D721Med (cell line): ENCODE measurements at regions not wholly inside any gene's neighbourhood (a gene's known extent, or its start where the extent isn't known, plus 50 kb on each side); places are given as distances from the start of the nearest gene placed in this dataset.

Experiments
- DNase-seq: peaks from one replicate; pipeline ENCODE4 v3.0.0; 2011; ENCODE audit warnings: low spot score; ENCODE audit not compliant: insufficient read length
- FAIRE-seq: peaks from 2 replicates; lab custom pipeline; 2011; peaks lifted over from hg19 to GRCh38; lab: Jason Lieb, UNC
- TF ChIP-seq, protein P1 (sequence below): IDR thresholded peaks from 2 replicates; pipeline ENCODE4 v1.5.1; 2012; ENCODE audit warnings: mild to moderate bottlenecking, control low read depth; ENCODE audit not compliant: insufficient read depth; ENCODE audit errors: missing control alignments

DNA sequence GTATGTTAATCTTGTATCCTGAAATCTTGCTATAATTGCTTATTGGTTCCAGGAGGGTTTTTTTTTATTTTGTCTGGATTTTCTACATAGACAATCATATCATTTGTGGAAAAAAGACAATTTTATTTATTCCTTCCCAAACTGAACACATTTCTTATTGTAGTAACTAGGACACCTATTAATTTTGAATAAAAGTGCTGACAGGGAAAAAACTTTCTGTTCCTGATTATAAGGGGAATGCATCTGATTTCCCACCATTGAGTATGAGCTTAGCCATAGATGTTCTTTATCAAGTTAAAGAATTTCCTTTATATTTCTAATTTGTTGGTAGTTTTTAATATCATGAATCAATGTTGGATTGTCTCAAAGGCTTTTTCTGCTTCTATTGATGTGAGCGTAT, 460.7 kb upstream of the CNTN3 start:
- TF ChIP-seq, protein P1, sequence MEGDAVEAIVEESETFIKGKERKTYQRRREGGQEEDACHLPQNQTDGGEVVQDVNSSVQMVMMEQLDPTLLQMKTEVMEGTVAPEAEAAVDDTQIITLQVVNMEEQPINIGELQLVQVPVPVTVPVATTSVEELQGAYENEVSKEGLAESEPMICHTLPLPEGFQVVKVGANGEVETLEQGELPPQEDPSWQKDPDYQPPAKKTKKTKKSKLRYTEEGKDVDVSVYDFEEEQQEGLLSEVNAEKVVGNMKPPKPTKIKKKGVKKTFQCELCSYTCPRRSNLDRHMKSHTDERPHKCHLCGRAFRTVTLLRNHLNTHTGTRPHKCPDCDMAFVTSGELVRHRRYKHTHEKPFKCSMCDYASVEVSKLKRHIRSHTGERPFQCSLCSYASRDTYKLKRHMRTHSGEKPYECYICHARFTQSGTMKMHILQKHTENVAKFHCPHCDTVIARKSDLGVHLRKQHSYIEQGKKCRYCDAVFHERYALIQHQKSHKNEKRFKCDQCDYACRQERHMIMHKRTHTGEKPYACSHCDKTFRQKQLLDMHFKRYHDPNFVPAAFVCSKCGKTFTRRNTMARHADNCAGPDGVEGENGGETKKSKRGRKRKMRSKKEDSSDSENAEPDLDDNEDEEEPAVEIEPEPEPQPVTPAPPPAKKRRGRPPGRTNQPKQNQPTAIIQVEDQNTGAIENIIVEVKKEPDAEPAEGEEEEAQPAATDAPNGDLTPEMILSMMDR: no peak
- FAIRE-seq: no peak

DNA sequence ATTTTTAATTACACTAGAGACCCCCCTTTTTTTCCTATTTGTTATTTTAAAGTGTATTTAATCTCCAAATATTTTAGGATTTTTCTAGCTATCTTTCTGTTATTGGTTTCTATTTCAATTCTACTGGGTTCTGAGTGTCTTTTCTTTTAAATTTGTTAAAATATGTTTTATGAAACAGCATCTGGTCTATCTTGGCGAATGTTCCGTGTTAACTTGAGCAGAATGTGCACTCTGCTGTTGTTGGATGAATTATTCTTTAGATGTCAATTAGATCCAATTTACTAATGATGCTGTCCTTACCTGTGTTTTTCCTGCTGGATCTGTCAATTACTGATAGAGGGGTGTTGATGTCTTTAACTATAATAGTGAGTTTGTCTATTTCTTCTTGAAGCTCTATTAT, 462.0 kb upstream of the CNTN3 start:
- DNase-seq (no peak), FAIRE-seq (peak; percentile 46)
- TF ChIP-seq, protein P1: no peak

More for the DNA sequence above, 460.7 kb upstream of the CNTN3 start:
- no peak for DNase-seq

DNA sequence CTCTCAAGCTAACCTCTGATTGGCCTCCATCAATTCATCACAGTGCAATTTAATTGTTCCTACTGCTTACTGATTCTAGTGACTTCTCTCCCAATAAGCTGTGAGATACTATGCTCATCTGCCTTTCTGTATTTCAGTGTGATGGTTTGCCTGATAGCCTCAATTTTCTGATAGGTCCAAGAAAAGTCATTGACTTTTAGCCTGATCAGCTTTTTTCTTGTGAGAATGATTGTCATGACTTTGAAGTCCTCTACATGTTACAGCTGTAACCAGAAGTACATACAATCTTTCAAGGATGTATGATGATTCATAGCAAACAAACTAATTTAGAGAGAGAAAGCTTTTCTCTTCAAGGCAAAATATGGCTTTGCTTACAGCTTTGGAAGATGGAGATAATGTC, 463.8 kb upstream of the CNTN3 start:
- FAIRE-seq (peak; percentile 11), DNase-seq (no peak)
- TF ChIP-seq, protein P1: no peak

DNA sequence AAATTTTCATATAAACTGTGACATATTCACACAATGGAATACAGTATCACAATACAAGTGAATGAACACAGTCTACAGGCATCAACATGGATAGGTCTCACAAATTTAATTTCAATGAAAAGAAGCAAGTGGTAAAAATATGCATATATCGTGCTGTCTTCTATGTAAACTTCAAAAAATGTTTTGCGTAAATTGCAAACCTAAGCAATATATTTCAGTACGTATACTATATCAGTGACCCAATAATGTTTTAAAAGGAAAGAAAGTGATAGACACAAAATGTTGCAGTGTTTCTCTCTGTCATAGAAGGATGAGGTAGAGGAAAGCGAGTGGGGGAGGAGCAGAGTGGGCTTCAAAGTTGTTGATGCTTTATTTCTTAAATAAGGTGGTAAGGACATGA, 468.4 kb upstream of the CNTN3 start:
- DNase-seq (no peak), FAIRE-seq (no peak)
- TF ChIP-seq, protein P1: no peak

DNA sequence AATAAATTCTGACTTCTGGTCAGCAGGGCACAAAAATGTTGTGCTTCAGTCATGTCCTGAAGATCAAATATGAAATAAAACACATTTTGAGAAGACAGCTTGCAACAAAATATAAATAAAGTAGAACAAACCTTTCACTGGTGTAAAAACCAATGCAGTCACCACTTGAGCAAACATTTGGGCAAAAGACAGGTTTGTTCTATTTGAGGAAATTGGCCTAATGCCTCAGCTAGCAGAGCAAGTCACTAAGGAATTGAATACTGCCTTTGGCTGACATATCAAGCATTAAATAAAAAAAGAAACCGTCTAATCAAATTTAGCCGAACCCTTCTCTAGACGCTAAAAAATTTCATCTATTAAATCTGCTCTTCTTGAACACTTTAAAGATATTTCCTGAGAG, 475.4 kb upstream of the CNTN3 start:
- TF ChIP-seq, protein P1: no peak
- no peak for FAIRE-seq

DNA sequence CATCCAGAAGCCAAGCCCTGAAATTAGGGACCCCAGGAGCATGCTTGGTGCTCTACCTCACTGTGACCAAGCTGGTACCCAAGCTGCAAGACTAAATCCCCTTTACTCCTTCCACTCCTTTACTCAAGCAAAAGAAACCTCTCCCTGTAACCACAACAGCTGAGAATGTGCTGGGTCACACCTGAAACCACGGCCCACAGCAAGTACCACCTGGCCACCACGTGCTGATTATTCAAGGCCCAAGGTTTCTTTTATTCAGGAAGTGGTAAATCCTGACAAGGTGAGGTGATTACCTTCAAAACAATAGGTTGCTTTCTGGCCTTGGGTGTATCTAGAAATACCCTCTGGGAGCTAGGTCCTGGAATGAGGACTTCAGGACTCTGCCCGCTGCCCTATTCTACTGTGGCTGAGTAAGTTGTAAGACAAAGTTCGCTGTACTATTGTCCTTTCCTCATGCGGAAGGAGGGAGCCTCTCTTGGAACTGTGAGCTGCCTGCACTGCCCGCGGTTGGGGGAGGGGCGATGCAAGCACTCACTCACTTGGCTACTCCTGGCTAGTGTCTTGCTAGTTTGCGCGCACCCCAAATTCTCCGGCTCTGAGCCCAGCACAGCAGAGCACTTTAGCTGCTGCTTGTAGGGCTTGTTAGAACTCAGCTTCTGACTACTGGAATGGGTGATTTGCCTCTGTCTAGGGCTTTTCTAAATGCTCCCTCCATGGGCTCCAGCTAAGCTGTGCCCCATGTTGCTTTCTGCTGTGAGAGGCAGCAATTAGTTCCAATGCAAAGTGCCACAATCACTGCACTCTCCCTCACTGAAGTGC, 487.1 kb upstream of the CNTN3 start:
- FAIRE-seq: no peak
- no peak for DNase-seq
- TF ChIP-seq, protein P1: no peak

More for the DNA sequence above, 475.4 kb upstream of the CNTN3 start:
- no peak for DNase-seq

DNA sequence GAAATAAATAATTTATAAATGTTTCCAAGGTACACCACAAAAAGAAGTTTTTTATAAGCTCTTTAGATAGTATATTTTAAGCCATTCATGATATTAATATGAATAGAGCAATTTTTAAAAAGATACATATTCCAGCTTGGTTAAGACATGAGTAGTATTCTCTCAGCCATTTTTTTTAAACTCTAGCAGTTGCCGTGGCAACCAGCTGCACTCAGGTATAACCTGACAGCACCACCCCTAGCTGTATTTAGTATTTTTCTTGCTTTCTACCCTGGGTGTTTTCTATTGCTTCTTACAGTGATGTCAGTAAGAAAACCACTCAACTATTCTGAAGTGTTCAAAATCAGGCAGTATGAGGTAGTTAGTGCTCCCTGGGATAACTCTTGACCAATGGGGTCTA, 496.3 kb upstream of the CNTN3 start:
- FAIRE-seq (no peak), DNase-seq (no peak)
- TF ChIP-seq, protein P1: no peak
